Parathyroid adenoma (tissue), 2 donors: ENCODE measurements at regions not wholly inside any gene's neighbourhood (a gene's known extent, or its start where the extent isn't known, plus 50 kb on each side); places are given as distances from the start of the nearest gene placed in this dataset.

ENCODE experiments used
- H2AFZ ChIP-seq: fragments of 300-600 bp; sonication (generic); one replicate; pipeline ENCODE4 v1.7.0; 2017; ENCODE audit warnings: antibody characterized with exemption, mild to moderate bottlenecking
- H3K27ac ChIP-seq: fragments of 300-600 bp; sonication (generic); one replicate; pipeline ENCODE4 v1.7.0; 2017
- H3K27me3 ChIP-seq: fragments of 300-600 bp; sonication (generic); one replicate; pipeline ENCODE4 v1.7.0; 2017; ENCODE audit warnings: low read length; ENCODE audit not compliant: control insufficient read depth, insufficient read depth
- H3K36me3 ChIP-seq: fragments of 300-600 bp; sonication (generic); one replicate; pipeline ENCODE4 v1.7.0; 2017; ENCODE audit warnings: low read length; ENCODE audit not compliant: control insufficient read depth, insufficient read depth
- H3K4me1 ChIP-seq: fragments of 300-600 bp; sonication (generic); one replicate; pipeline ENCODE4 v1.7.0; 2017; ENCODE audit warnings: control low read depth
- H3K4me2 ChIP-seq: fragments of 300-600 bp; sonication (generic); one replicate; pipeline ENCODE4 v1.7.0; 2017; ENCODE audit warnings: low read length
- H3K4me3 ChIP-seq: fragments of 300-600 bp; sonication (generic); one replicate; pipeline ENCODE4 v1.7.0; 2017; ENCODE audit warnings: low read depth, low read length
- H3K79me2 ChIP-seq: fragments of 300-600 bp; sonication (generic); one replicate; pipeline ENCODE4 v1.7.0; 2017; ENCODE audit warnings: control low read depth
- H3K9ac ChIP-seq: fragments of 300-600 bp; sonication (generic); one replicate; pipeline ENCODE4 v1.7.0; 2017; ENCODE audit warnings: mild to moderate bottlenecking
- H3K9me3 ChIP-seq: fragments of 300-600 bp; sonication (generic); one replicate; pipeline ENCODE4 v1.7.0; 2017; ENCODE audit warnings: low read length; ENCODE audit not compliant: control insufficient read depth
- TF ChIP-seq, protein P1 (sequence below): fragments of 300-600 bp; sonication (generic); IDR thresholded peaks from one replicate; pipeline ENCODE4 v1.7.0; 2017; ENCODE audit warnings: antibody characterized with exemption, mild to moderate bottlenecking
- donor health status: primary hyperparathyroidism.

DNA sequence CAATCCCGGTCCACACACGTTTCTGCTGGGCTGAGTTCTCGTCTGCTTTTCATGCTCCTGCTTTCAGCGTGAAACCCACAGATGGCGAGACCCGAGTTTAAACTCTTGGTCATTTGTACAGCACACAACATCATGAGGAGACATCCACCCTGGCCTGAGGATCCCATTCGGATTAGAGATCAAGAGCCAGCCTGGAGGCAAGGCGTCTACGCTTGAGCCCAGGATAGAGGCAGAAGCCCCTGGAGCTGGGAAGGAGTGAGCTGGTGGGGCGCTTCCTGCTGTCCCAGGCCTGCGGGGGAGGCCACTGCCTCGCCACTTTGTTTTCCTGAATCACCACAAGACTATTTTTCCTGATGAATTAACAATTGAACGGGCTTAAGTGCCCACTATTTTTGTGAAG lies 281.9 kb upstream of the IRX4 start:
- TF ChIP-seq, protein P1, sequence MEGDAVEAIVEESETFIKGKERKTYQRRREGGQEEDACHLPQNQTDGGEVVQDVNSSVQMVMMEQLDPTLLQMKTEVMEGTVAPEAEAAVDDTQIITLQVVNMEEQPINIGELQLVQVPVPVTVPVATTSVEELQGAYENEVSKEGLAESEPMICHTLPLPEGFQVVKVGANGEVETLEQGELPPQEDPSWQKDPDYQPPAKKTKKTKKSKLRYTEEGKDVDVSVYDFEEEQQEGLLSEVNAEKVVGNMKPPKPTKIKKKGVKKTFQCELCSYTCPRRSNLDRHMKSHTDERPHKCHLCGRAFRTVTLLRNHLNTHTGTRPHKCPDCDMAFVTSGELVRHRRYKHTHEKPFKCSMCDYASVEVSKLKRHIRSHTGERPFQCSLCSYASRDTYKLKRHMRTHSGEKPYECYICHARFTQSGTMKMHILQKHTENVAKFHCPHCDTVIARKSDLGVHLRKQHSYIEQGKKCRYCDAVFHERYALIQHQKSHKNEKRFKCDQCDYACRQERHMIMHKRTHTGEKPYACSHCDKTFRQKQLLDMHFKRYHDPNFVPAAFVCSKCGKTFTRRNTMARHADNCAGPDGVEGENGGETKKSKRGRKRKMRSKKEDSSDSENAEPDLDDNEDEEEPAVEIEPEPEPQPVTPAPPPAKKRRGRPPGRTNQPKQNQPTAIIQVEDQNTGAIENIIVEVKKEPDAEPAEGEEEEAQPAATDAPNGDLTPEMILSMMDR, result no peak
- Histone ChIP-seq H3K36me3 (no peaks in the 10 kb centered on the region), H2AFZ (no peak overlapping the region), H3K4me3 (no peak overlapping the region), H3K27me3 (no peaks in the 10 kb centered on the region), H3K79me2 (no peaks in the 10 kb centered on the region), H3K4me1 (no peaks in the 10 kb centered on the region), H3K9me3 (no peaks in the 10 kb centered on the region), H3K9ac (no peak overlapping the region), H3K27ac (no peak overlapping the region), H3K4me2 (no peak overlapping the region)

DNA sequence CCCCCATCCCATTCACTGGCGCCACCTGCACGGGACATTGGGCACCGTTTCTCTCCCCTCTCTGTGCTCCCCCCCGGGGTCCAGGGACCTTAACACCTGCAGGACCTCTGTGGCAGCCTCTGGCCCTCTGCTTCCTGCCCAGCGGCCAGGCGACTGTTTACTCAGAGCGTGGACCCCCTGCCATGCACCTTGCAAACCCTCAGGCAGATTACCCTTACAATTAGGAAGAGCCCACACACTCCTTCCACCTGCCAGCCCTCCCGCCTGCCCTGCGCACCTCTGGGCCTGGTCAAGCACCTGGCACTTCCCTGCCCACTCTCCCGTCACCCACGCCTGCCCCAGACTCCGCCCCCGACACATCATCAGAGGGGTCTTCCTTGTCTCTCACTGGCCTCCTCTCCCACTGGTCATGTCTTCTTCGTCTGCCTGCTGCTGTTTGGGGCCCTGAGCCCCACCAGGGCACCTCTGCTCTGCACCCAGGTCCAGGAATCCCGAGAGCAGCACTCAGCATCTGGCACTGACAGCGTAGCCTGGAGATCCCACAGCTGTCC lies 281.3 kb upstream of the IRX4 start:
- Histone ChIP-seq H3K4me1 (no peaks in the 10 kb centered on the region), H3K4me2 (no peak overlapping the region), H3K27me3 (no peaks in the 10 kb centered on the region), H3K9me3 (no peaks in the 10 kb centered on the region), H3K79me2 (no peaks in the 10 kb centered on the region), H3K4me3 (no peak overlapping the region), H3K27ac (no peak overlapping the region), H2AFZ (no peak overlapping the region), H3K9ac (no peak overlapping the region), H3K36me3 (no peaks in the 10 kb centered on the region)
- TF ChIP-seq, protein P1, result no peak

DNA sequence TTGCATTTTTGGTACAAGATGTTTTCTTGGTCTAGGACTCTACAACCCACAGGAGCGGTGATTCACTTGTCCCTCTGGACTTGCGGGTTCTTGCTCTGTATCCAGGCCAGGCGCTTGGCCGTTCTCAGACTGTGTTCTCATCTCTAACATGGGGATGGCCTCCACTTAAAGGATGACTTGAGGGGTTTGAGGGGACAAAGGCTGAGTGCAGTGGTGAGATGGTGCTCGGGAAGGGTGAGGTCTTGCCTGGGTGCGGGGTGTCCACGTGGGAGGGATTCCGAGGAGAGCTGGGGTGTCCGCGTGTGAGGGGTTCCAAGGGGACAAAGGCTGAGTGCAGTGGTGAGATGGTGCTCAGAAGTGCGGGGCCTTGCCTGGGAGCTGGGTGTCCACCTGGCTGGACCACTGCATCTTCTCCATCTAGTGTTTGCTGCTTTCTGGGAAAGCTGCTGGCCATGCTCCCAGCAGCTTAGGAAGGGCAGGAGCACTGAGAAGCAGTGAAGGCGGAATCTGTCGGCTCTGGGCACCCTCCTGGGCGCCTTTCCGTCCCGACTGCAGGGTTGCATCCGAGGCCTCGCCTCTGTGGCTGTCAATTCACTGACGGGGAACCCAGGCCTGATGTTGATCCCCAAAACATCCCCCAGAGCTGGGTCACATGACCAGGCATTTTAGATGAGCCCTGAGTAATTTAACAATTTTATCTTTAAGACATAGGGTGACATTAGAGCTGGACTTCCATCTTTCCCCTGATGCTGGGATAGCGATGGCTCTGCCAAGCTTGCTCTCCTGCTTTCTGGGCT lies 280.5 kb upstream of the IRX4 start:
- H3K79me2 ChIP-seq, result no peaks in the 10 kb centered on the region
- no peak overlapping the region for H3K4me2 ChIP-seq
- H3K27me3 ChIP-seq, result no peaks in the 10 kb centered on the region
- no peak overlapping the region for H3K27ac ChIP-seq
- H3K4me1 ChIP-seq, result no peaks in the 10 kb centered on the region
- TF ChIP-seq, protein P1, result no peak
- H3K9ac ChIP-seq, result no peak overlapping the region
- H3K36me3 ChIP-seq, result no peaks in the 10 kb centered on the region
- H2AFZ ChIP-seq, result no peak overlapping the region
- no peak overlapping the region for H3K4me3 ChIP-seq
- no peaks in the 10 kb centered on the region for H3K9me3 ChIP-seq

DNA sequence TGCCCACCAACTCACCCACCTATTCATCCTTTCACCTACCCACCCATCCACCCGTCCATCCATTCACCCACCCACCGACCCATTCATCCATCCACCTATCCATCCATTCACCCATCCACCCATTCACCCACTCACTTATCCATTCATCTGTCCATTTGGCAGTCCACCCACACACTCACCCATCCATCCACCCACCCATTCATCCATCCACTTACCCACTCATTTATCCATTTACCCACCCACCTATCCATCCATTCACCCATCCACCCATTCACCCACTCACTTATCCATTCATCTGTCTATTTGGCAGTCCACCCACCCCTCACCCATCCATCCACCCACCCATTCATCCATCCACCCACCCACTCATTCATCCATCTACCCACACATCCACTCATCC lies 278.1 kb upstream of the IRX4 start:
- no peak overlapping the region for H3K4me3 ChIP-seq
- H3K79me2 ChIP-seq, result no peaks in the 10 kb centered on the region
- no peak overlapping the region for H3K9ac ChIP-seq
- no peaks in the 10 kb centered on the region for H3K27me3 ChIP-seq
- H3K4me2 ChIP-seq, result no peak overlapping the region
- no peaks in the 10 kb centered on the region for H3K4me1 ChIP-seq
- TF ChIP-seq, protein P1, result no peak
- H3K27ac ChIP-seq, result no peak overlapping the region
- no peaks in the 10 kb centered on the region for H3K9me3 ChIP-seq
- H2AFZ ChIP-seq, result no peak overlapping the region
- H3K36me3 ChIP-seq, result no peaks in the 10 kb centered on the region

DNA sequence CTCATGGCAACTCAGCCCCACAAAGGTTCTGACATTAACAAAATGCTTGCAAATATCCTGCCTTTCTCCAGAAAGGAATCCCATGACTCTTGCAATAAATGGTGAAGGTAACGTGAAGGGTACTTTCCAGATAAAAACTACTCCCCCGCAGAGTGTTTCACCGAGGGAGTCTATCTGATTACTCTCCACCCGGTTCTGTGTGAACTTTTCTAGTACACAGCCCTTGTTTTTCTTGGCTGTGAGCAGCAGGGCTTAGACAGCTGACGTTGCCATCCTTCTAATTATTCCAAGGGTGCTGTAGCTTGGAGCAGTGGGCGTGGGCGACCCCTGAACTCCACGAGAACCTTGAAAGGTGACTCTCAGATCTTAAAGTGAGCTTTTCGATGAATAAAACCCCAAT lies 276.0 kb upstream of the IRX4 start:
- Histone ChIP-seq H3K4me1 (no peaks in the 10 kb centered on the region), H3K36me3 (no peaks in the 10 kb centered on the region), H3K27ac (no peak overlapping the region), H2AFZ (no peak overlapping the region), H3K27me3 (no peaks in the 10 kb centered on the region), H3K9ac (no peak overlapping the region), H3K4me2 (no peak overlapping the region), H3K4me3 (no peak overlapping the region), H3K79me2 (no peaks in the 10 kb centered on the region), H3K9me3 (no peaks in the 10 kb centered on the region)
- TF ChIP-seq, protein P1, result no peak
